ENCODE measurements at regions not wholly inside any gene's neighbourhood (a gene's known extent, or its start where the extent isn't known, plus 50 kb on each side); places are given as distances from the start of the nearest gene placed in this dataset.

DNA sequence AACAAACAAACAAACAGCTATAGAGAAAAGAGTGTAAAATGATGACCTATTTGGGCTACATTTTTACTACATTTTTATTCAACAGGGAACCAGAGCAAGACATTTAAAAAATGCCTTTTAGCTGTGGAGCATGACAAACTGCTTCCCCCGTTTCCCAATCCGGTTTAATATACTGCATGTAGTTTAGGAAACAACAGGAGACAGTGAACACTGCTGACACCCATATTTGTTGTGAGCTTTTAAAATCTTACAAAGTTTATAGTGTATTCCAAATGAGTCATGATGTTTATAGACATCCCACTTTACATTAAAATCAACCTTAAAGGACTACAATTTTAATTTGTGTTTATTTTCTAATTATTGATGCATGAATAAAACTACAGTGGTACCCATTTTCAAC, 1238.3 kb downstream of the TECRL start:
- intact Hi-C loops (cut with DNase I; ENCODE audit: low total_unique reads) = no loop called here
- Histone ChIP-seq H3K27me3 (no peaks in the 10 kb centered on the region), H3K4me1 (no peaks in the 10 kb centered on the region), H3K4me3 (no peak overlapping the region), H3K36me3 (no peaks in the 10 kb centered on the region), H3K9me3 (no peaks in the 10 kb centered on the region), H3K27ac (no peak overlapping the region)
- no peak for TF ChIP-seq CTCF (IDR thresholded peaks at IDR 0.05)
- DNase-seq = no peak

GRCh38 chr4:63169836-63170235, 1239.4 kb downstream of the TECRL start:
- H3K9me3 ChIP-seq = no peaks in the 10 kb centered on the region
- no peaks in the 10 kb centered on the region for H3K27me3 ChIP-seq
- H3K36me3 ChIP-seq = no peaks in the 10 kb centered on the region
- no peak for DNase-seq
- no peak for TF ChIP-seq CTCF (IDR thresholded peaks at IDR 0.05)
- H3K4me3 ChIP-seq = no peak overlapping the region
- H3K27ac ChIP-seq = no peak overlapping the region
- H3K4me1 ChIP-seq = no peaks in the 10 kb centered on the region
- intact Hi-C loops (cut with DNase I; ENCODE audit: low total_unique reads) = no loop called here

DNA sequence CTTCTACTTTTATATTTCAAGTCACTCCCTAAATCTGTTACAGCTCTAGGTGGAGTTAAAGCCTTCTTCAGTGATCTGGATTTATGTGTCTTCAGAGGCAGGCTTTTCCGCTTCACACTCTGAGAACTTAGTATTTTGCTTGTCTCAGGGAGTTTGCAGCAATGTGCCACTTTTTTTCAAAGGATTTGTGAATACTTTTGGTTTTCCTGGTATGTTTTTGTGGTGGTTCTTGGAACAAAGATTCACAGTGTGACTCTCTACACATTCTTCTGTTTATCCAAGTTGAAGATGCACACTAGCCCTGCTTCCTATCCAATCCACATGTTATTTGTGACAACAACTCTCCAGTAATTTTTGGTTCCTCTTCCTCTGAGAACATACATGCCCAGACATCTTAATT, 1253.7 kb downstream of the TECRL start:
- no peak for DNase-seq
- no peak overlapping the region for H3K27ac ChIP-seq
- no peak overlapping the region for H3K4me3 ChIP-seq
- peaks cover 0 to 7% (median 0%) of the 10 kb centered on the region in 3 donors for H3K9me3 ChIP-seq
- H3K4me1 ChIP-seq = no peaks in the 10 kb centered on the region
- no peaks in the 10 kb centered on the region for H3K36me3 ChIP-seq
- TF ChIP-seq CTCF (IDR thresholded peaks at IDR 0.05) = no peak
- no peaks in the 10 kb centered on the region for H3K27me3 ChIP-seq
- intact Hi-C loops (cut with DNase I; ENCODE audit: low total_unique reads) = no loop called here

- Histone ChIP-seq H3K27ac (no peak overlapping the region), H3K4me3 (no peak overlapping the region), H3K4me1 (no peaks in the 10 kb centered on the region), H3K27me3 (no peaks in the 10 kb centered on the region), H3K9me3 (no peaks in the 10 kb centered on the region), H3K36me3 (no peaks in the 10 kb centered on the region)
- DNase-seq = no peak
- no peak for TF ChIP-seq CTCF (IDR thresholded peaks at IDR 0.05)
- intact Hi-C loops (cut with DNase I; ENCODE audit: low total_unique reads) = no loop called here
Measured at GRCh38 chr4:63123441-63123840, 1285.8 kb downstream of the TECRL start.

DNA sequence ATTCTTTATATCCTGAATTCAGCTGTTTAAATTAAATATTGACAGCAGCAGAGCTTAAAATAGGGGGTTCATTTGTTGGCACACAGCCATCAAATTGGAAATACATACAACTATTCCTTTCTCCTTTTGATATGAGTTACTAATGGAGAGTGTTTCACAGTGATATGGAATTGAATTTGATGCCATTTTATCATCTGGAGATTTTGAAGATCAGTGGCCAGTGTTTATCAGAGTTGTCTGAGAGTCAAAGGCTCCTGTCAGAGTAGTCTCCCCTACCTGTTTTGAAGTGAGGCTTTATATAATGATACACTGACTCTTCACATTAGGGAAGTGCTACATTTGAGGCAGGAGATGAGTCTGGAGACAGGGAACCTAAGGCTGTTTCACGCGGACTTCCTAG, 1286.3 kb downstream of the TECRL start:
- intact Hi-C loops (cut with DNase I; ENCODE audit: low total_unique reads) = no loop called here
- no peaks in the 10 kb centered on the region for H3K9me3 ChIP-seq
- no peaks in the 10 kb centered on the region for H3K36me3 ChIP-seq
- no peak for DNase-seq
- no peaks in the 10 kb centered on the region for H3K4me1 ChIP-seq
- no peak for TF ChIP-seq CTCF (IDR thresholded peaks at IDR 0.05)
- H3K27ac ChIP-seq = no peak overlapping the region
- no peaks in the 10 kb centered on the region for H3K27me3 ChIP-seq
- H3K4me3 ChIP-seq = no peak overlapping the region

- H3K27ac ChIP-seq = no peak overlapping the region
- DNase-seq = no peak
- intact Hi-C loops (cut with DNase I; ENCODE audit: low total_unique reads) = no loop called here
- no peaks in the 10 kb centered on the region for H3K27me3 ChIP-seq
- no peaks in the 10 kb centered on the region for H3K36me3 ChIP-seq
- H3K9me3 ChIP-seq = no peaks in the 10 kb centered on the region
- no peak for TF ChIP-seq CTCF (IDR thresholded peaks at IDR 0.05)
- no peaks in the 10 kb centered on the region for H3K4me1 ChIP-seq
- H3K4me3 ChIP-seq = no peak overlapping the region
Measured at GRCh38 chr4:63106600-63106999, 1302.7 kb downstream of the TECRL start.

All from tibial artery (tissue), 4 donors.